ENCODE measurements at regions not wholly inside any gene's neighbourhood (a gene's known extent, or its start where the extent isn't known, plus 50 kb on each side); places are given as distances from the start of the nearest gene placed in this dataset.

- no peaks in the 10 kb centered on the region for H3K27me3 ChIP-seq
- no peaks in the 10 kb centered on the region for H3K9me3 ChIP-seq
- in situ Hi-C loops (cut with MboI; ENCODE audit: low sequenced_read_pairs in 4 of 4) (no loop called here), intact Hi-C loops (cut with DNase I; ENCODE audit: low total_unique reads) (no loop called here)
- no peaks in the 10 kb centered on the region for H3K4me1 ChIP-seq
- DNase-seq: no peak
- no peak for ATAC-seq
- H3K4me3 ChIP-seq: no peak overlapping the region
- no peak overlapping the region for H3K27ac ChIP-seq
- no peak for TF ChIP-seq CTCF (IDR thresholded peaks at IDR 0.05 in 4 of 5, conservative IDR thresholded peaks at IDR 0.05 in 1 of 5)
- no peak for TF ChIP-seq POLR2A (IDR thresholded peaks at IDR 0.05)
- H3K36me3 ChIP-seq: no peaks in the 10 kb centered on the region
These were observed 620.6 kb upstream of the ANKRD30A start for GRCh38 chr10:36504758-36505157.

DNA sequence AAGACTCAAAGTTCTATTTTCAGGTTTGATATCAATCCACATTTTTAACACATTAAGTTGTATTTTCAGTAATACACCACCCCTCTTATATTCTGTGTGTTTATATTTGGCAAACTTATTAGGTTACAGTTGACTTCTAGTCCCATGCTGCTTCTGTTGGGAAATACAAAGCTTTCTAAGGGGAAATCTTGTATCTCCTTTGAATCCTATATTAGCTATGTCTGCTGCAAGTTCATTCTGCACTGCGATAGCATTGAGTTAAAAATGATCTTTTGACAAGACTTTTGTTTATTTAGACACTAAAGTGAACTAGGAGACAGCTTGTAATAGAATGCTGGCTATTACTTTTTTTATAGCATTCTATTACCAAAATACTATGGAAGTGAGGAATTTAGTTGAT is 625.1 kb upstream of the ANKRD30A start:
- Histone ChIP-seq H3K9me3 (no peaks in the 10 kb centered on the region), H3K36me3 (no peaks in the 10 kb centered on the region), H3K27me3 (no peaks in the 10 kb centered on the region), H3K4me1 (no peaks in the 10 kb centered on the region), H3K27ac (no peak overlapping the region), H3K4me3 (no peak overlapping the region)
- TF ChIP-seq POLR2A (IDR thresholded peaks at IDR 0.05): no peak
- TF ChIP-seq CTCF (IDR thresholded peaks at IDR 0.05 in 4 of 5, conservative IDR thresholded peaks at IDR 0.05 in 1 of 5): no peak
- in situ Hi-C loops (cut with MboI; ENCODE audit: low sequenced_read_pairs in 4 of 4): no loop called here
- intact Hi-C loops (cut with DNase I; ENCODE audit: low total_unique reads): no loop called here
- ATAC-seq: no peak
- DNase-seq: no peak

GRCh38 chr10:36499693-36500092 is 625.7 kb upstream of the ANKRD30A start:
- in situ Hi-C loops (cut with MboI; ENCODE audit: low sequenced_read_pairs in 4 of 4) (no loop called here), intact Hi-C loops (cut with DNase I; ENCODE audit: low total_unique reads) (no loop called here)
- Histone ChIP-seq H3K9me3 (no peaks in the 10 kb centered on the region), H3K27me3 (no peaks in the 10 kb centered on the region), H3K27ac (no peak overlapping the region), H3K4me3 (no peak overlapping the region), H3K4me1 (no peaks in the 10 kb centered on the region), H3K36me3 (no peaks in the 10 kb centered on the region)
- no peak for DNase-seq
- no peak for TF ChIP-seq CTCF (IDR thresholded peaks at IDR 0.05 in 4 of 5, conservative IDR thresholded peaks at IDR 0.05 in 1 of 5)
- no peak for ATAC-seq

- TF ChIP-seq POLR2A (IDR thresholded peaks at IDR 0.05) (no peak), CTCF (IDR thresholded peaks at IDR 0.05 in 4 of 5, conservative IDR thresholded peaks at IDR 0.05 in 1 of 5) (no peak)
- no peak overlapping the region for H3K4me3 ChIP-seq
- H3K36me3 ChIP-seq: no peaks in the 10 kb centered on the region
- no peaks in the 10 kb centered on the region for H3K4me1 ChIP-seq
- H3K9me3 ChIP-seq: no peaks in the 10 kb centered on the region
- no peak for ATAC-seq
- in situ Hi-C loops (cut with MboI; ENCODE audit: low sequenced_read_pairs in 4 of 4): no loop called here
- H3K27me3 ChIP-seq: no peaks in the 10 kb centered on the region
- H3K27ac ChIP-seq: no peak overlapping the region
- intact Hi-C loops (cut with DNase I; ENCODE audit: low total_unique reads): no loop called here
- DNase-seq: no peak
These were observed 628.6 kb upstream of the ANKRD30A start for GRCh38 chr10:36496758-36497157.

GRCh38 chr10:36494371-36494770 is 631.0 kb upstream of the ANKRD30A start:
- Histone ChIP-seq H3K27me3 (no peaks in the 10 kb centered on the region), H3K36me3 (no peaks in the 10 kb centered on the region), H3K4me3 (no peak overlapping the region), H3K27ac (no peak overlapping the region), H3K4me1 (peaks cover 0 to 13% of the 10 kb centered on the region in 2 donors), H3K9me3 (no peaks in the 10 kb centered on the region)
- in situ Hi-C loops (cut with MboI; ENCODE audit: low sequenced_read_pairs in 4 of 4): no loop called here
- intact Hi-C loops (cut with DNase I; ENCODE audit: low total_unique reads): no loop called here
- ATAC-seq (no peak), DNase-seq (no peak)
- TF ChIP-seq POLR2A (IDR thresholded peaks at IDR 0.05): no peak
- no peak for TF ChIP-seq CTCF (IDR thresholded peaks at IDR 0.05 in 4 of 5, conservative IDR thresholded peaks at IDR 0.05 in 1 of 5)

Data from gastrocnemius medialis (tissue), 4 donors.